G401.6 (cell line): ENCODE measurements at regions not wholly inside any gene's neighbourhood (a gene's known extent, or its start where the extent isn't known, plus 50 kb on each side); places are given as distances from the start of the nearest gene placed in this dataset.
"Not testable (repeated sequence)": the region's sequence is repeated elsewhere in the genome, so short reads cannot be mapped to it uniquely, and the experiment has no call there.

ENCODE experiments used
- FAIRE-seq: peaks from 2 replicates; lab custom pipeline; 2012; peaks lifted over from hg19 to GRCh38; lab: Jason Lieb, UNC

- FAIRE-seq: no peak
Measured at GRCh38 chr4:28421221-28421620, 1560.6 kb downstream of the STIM2 start.

- no peak for FAIRE-seq
Measured at GRCh38 chr4:28426251-28426650, 1565.6 kb downstream of the STIM2 start.

- FAIRE-seq: no peak
Measured at GRCh38 chr4:28427306-28428085, 1566.9 kb downstream of the STIM2 start.

- FAIRE-seq: no peak
Measured at GRCh38 chr4:28432348-28433025, 1571.8 kb downstream of the STIM2 start.

GRCh38 chr4:28435314-28435713, 1574.7 kb downstream of the STIM2 start:
- no peak for FAIRE-seq

- no peak for FAIRE-seq
Measured at GRCh38 chr4:28436191-28437080, 1575.8 kb downstream of the STIM2 start.

GRCh38 chr4:28443371-28443770, 1582.7 kb downstream of the STIM2 start:
- FAIRE-seq: no peak

- no peak for FAIRE-seq
Measured at GRCh38 chr4:28443801-28444412, 1583.3 kb downstream of the STIM2 start.

- no peak for FAIRE-seq
Measured at GRCh38 chr4:28444886-28445496, 1584.3 kb downstream of the STIM2 start.

- no peak for FAIRE-seq
Measured at GRCh38 chr4:28449085-28449484, 1588.4 kb downstream of the STIM2 start.

- no peak for FAIRE-seq
Measured at GRCh38 chr4:28451346-28451745, 1590.7 kb downstream of the STIM2 start.

GRCh38 chr4:28462766-28463700, 1602.4 kb downstream of the STIM2 start:
- no peak for FAIRE-seq

- peak; percentile 81 for FAIRE-seq
Measured at GRCh38 chr4:28464823-28465222, 1604.2 kb downstream of the STIM2 start.

GRCh38 chr4:28466886-28467285, 1606.2 kb downstream of the STIM2 start:
- not testable (repeated sequence) for FAIRE-seq

- no peak for FAIRE-seq
Measured at GRCh38 chr4:28469387-28469786, 1608.7 kb downstream of the STIM2 start.

- no peak for FAIRE-seq
Measured at GRCh38 chr4:28469886-28470285, 1609.2 kb downstream of the STIM2 start.

- no peak for FAIRE-seq
Measured at GRCh38 chr4:28475381-28475780, 1614.7 kb downstream of the STIM2 start.

GRCh38 chr4:28479666-28480065, 1619.0 kb downstream of the STIM2 start:
- no peak for FAIRE-seq

- no peak for FAIRE-seq
Measured at GRCh38 chr4:28481565-28481964, 1620.9 kb downstream of the STIM2 start.

- FAIRE-seq: no peak
Measured at GRCh38 chr4:28482580-28483270, 1622.1 kb downstream of the STIM2 start.
